ENCODE measurements at regions not wholly inside any gene's neighbourhood (a gene's known extent, or its start where the extent isn't known, plus 50 kb on each side); places are given as distances from the start of the nearest gene placed in this dataset.

GRCh38 chr5:117863586-117864296 lies 1124.6 kb downstream of the DTWD2 start:
- Histone ChIP-seq H3K27me3 (ENCODE audit: control insufficient read depth, insufficient read depth, low read length) (no peaks in the 10 kb centered on the region), H3K36me3 (ENCODE audit: control insufficient read depth, insufficient read depth, low read length) (no peaks in the 10 kb centered on the region), H3K4me3 (ENCODE audit: low read depth, low read length) (no peak overlapping the region)
- no peak for DNase-seq (ENCODE audit: low read depth)
- TF ChIP-seq, protein P1, sequence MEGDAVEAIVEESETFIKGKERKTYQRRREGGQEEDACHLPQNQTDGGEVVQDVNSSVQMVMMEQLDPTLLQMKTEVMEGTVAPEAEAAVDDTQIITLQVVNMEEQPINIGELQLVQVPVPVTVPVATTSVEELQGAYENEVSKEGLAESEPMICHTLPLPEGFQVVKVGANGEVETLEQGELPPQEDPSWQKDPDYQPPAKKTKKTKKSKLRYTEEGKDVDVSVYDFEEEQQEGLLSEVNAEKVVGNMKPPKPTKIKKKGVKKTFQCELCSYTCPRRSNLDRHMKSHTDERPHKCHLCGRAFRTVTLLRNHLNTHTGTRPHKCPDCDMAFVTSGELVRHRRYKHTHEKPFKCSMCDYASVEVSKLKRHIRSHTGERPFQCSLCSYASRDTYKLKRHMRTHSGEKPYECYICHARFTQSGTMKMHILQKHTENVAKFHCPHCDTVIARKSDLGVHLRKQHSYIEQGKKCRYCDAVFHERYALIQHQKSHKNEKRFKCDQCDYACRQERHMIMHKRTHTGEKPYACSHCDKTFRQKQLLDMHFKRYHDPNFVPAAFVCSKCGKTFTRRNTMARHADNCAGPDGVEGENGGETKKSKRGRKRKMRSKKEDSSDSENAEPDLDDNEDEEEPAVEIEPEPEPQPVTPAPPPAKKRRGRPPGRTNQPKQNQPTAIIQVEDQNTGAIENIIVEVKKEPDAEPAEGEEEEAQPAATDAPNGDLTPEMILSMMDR (IDR thresholded peaks at IDR 0.05; ENCODE audit: insufficient read depth, low read length, severe bottlenecking): no peak
- no peak for FAIRE-seq

GRCh38 chr5:117860550-117860949 lies 1127.8 kb downstream of the DTWD2 start:
- TF ChIP-seq, protein P1 (IDR thresholded peaks at IDR 0.05; ENCODE audit: insufficient read depth, low read length, severe bottlenecking): no peak
- Histone ChIP-seq H3K4me3 (ENCODE audit: low read depth, low read length) (no peak overlapping the region), H3K36me3 (ENCODE audit: control insufficient read depth, insufficient read depth, low read length) (no peaks in the 10 kb centered on the region), H3K27me3 (ENCODE audit: control insufficient read depth, insufficient read depth, low read length) (no peaks in the 10 kb centered on the region)
- no peak for DNase-seq (ENCODE audit: low read depth)
- FAIRE-seq: no peak

- FAIRE-seq (no peak), DNase-seq (ENCODE audit: low read depth) (no peak)
- TF ChIP-seq, protein P1 (IDR thresholded peaks at IDR 0.05; ENCODE audit: insufficient read depth, low read length, severe bottlenecking): no peak
- Histone ChIP-seq H3K4me3 (ENCODE audit: low read depth, low read length) (no peak overlapping the region), H3K36me3 (ENCODE audit: control insufficient read depth, insufficient read depth, low read length) (no peaks in the 10 kb centered on the region), H3K27me3 (ENCODE audit: control insufficient read depth, insufficient read depth, low read length) (no peaks in the 10 kb centered on the region)
Observed at GRCh38 chr5:117859176-117859575, 1129.2 kb downstream of the DTWD2 start.

- no peaks in the 10 kb centered on the region for H3K27me3 ChIP-seq (ENCODE audit: control insufficient read depth, insufficient read depth, low read length)
- H3K4me3 ChIP-seq (ENCODE audit: low read depth, low read length): no peak overlapping the region
- DNase-seq (ENCODE audit: low read depth): no peak
- no peaks in the 10 kb centered on the region for H3K36me3 ChIP-seq (ENCODE audit: control insufficient read depth, insufficient read depth, low read length)
- FAIRE-seq: no peak
- TF ChIP-seq, protein P1 (IDR thresholded peaks at IDR 0.05; ENCODE audit: insufficient read depth, low read length, severe bottlenecking): no peak
Observed at GRCh38 chr5:117856713-117857112, 1131.6 kb downstream of the DTWD2 start.

DNA sequence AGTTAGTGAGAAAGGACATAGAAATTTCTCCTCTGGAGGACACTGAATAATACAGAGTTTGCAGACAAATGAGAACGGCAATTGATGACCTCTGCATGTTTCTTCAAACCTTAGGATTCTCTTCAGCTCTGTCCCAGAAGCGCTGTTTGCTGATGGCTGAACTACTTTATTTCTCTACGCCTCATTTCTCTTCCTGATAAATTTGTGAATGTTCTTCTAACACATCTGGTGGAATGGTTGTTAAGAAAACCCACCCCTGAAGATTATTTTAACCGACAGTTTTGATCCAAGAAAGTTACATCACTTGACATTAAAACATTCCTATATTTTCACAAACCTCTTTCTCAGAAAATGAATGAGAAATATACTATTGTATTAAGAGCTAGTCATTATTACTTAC lies 1150.6 kb downstream of the DTWD2 start:
- Histone ChIP-seq H3K4me3 (ENCODE audit: low read depth, low read length) (no peak overlapping the region), H3K27me3 (ENCODE audit: control insufficient read depth, insufficient read depth, low read length) (no peaks in the 10 kb centered on the region), H3K36me3 (ENCODE audit: control insufficient read depth, insufficient read depth, low read length) (no peaks in the 10 kb centered on the region)
- FAIRE-seq (no peak), DNase-seq (ENCODE audit: low read depth) (no peak)
- TF ChIP-seq, protein P1 (IDR thresholded peaks at IDR 0.05; ENCODE audit: insufficient read depth, low read length, severe bottlenecking): no peak

DNA sequence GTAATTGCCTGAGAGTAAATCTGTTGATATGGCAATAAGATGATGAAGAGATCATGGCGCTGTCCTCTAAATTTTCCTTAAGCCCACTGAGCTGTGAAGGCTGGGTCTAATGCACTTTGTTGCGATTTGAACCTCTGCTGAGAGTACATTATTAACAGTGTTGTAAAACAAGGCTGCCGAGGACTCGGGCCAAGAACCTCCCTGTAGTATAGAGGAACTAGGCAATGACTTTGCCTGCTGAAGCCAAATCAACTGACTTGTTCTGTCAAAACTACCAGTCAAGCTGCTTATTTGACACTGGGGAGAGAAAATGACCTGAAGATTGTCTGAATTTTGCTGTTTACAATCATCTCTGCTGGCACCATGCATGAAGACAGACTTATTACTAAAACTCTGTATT lies 1154.7 kb downstream of the DTWD2 start:
- FAIRE-seq: no peak
- TF ChIP-seq, protein P1 (IDR thresholded peaks at IDR 0.05; ENCODE audit: insufficient read depth, low read length, severe bottlenecking): no peak

More for the DNA sequence above, 1154.7 kb downstream of the DTWD2 start:
- no peaks in the 10 kb centered on the region for H3K36me3 ChIP-seq (ENCODE audit: control insufficient read depth, insufficient read depth, low read length)
- no peak overlapping the region for H3K4me3 ChIP-seq (ENCODE audit: low read depth, low read length)
- no peak for DNase-seq (ENCODE audit: low read depth)
- H3K27me3 ChIP-seq (ENCODE audit: control insufficient read depth, insufficient read depth, low read length): no peaks in the 10 kb centered on the region

Data from bronchial epithelial cell (primary cell).